ENCODE measurements at regions not wholly inside any gene's neighbourhood (a gene's known extent, or its start where the extent isn't known, plus 50 kb on each side); places are given as distances from the start of the nearest gene placed in this dataset.
"Not testable (repeated sequence)": the region's sequence is repeated elsewhere in the genome, so short reads cannot be mapped to it uniquely, and the experiment has no call there.

DNA sequence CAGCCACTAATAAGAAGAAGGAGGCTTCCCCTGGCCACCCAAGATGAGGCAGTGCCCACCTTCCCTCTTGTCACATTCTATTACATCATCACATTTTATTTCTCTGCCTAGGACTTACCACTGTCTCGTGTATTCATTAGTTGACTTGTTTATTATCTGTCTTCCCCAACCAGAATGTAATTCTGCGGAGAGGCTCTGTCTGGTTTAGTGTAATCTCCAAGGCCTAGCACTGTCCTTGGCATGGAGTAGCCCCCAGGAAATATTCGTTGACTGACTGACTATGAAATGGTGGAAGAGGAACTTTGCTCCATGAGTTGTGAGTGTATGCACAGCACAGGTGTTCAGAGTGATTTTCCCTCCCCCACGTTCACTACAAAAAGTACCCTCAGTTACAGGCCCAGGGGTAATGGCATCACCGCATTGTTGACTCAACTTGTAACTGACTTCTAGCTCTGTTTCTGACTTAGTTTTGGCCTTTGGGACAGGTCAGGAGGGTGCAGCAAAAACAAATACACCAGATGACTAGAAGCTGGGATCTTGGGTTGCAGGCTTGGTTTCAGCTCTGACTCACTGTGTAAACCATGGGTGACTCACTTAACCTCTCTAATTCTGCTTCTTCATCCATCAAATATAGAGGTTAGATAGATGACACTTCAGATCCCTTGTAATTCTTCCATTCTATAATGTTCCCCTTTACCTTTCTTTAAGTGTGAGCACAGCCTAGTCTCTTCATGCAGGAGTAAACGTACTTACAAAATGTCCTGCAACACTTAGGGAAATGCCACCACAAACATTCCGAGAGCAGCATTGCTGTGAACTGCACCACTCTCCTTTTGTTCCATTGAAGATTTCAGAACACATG lies 229.7 kb downstream of the KCNRG start:
- no peaks in the 10 kb centered on the region for H3K4me1 ChIP-seq (ENCODE audit: control insufficient read depth, insufficient read depth, low read length)
- H3K27me3 ChIP-seq (ENCODE audit: control insufficient read depth, insufficient read depth, low read length) = no peaks in the 10 kb centered on the region
- H3K27ac ChIP-seq (ENCODE audit: low read length) = no peak overlapping the region
- WGBS (ENCODE audit: insufficient coverage, low lambda C conversion rate) = 100% methylated on average over 2 of the region's 7 CpGs
- no peaks in the 10 kb centered on the region for H3K36me3 ChIP-seq (ENCODE audit: control insufficient read depth, insufficient read depth, low read length)
- H3K4me3 ChIP-seq (ENCODE audit: low read length) = no peak overlapping the region
- no peaks in the 10 kb centered on the region for H3K9me3 ChIP-seq (ENCODE audit: control insufficient read depth, low read depth, low read length)
- no peak for DNase-seq

DNA sequence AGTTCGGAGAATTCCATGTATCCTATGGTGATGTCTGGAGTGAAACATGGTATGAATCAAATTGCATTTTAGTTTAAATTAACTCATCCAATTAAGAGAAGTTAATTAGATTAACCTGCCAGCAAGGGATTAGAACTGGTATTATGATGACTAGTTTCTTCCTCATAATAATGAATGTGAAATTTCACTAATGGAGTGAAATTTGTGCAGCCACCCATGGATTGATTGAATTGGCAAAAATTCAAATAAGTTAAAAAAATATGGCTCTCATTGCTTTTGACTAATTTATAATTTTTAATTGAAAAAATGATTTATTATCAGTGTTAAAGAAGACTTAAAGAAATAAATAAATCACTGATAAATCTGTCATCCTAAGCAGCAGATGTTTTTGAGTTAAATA lies 232.0 kb downstream of the KCNRG start:
- DNase-seq = no peak
- Histone ChIP-seq H3K4me1 (ENCODE audit: control insufficient read depth, insufficient read depth, low read length) (no peaks in the 10 kb centered on the region), H3K4me3 (ENCODE audit: low read length) (no peak overlapping the region), H3K36me3 (ENCODE audit: control insufficient read depth, insufficient read depth, low read length) (no peaks in the 10 kb centered on the region), H3K27me3 (ENCODE audit: control insufficient read depth, insufficient read depth, low read length) (no peaks in the 10 kb centered on the region), H3K9me3 (ENCODE audit: control insufficient read depth, low read depth, low read length) (no peaks in the 10 kb centered on the region), H3K27ac (ENCODE audit: low read length) (no peak overlapping the region)
- 100% methylated on average over 1 of the region's 1 CpG for WGBS (ENCODE audit: insufficient coverage, low lambda C conversion rate)

DNA sequence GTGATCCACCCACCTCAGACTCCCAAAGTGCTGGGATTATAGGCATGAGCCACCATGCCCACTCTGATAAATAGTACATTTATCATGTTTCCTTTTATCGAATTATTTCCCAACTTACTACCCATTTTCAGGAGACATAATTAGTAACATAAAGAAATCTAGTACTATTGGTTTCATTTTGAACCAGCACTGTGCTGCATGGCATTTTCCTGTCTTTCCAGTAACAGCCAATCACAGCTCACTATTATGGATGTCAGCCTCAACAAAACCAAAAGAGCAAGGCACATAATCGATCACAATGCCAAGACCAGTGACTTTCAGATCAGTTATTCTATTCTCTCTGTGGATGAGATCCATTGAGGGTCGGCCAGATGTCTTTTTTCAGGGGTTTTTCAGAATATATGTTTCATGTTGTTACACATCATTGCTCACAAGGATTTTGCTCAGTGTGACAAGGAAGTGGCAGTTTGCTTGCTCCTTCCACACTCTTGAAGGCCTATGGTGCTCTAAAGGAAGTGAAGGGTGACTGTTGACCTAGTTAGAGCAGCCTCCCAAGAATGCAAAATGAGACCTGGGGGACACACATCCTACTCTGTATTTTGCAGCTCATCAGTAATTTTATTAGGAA lies 233.4 kb downstream of the KCNRG start:
- Histone ChIP-seq H3K4me1 (ENCODE audit: control insufficient read depth, insufficient read depth, low read length) (no peaks in the 10 kb centered on the region), H3K4me3 (ENCODE audit: low read length) (no peak overlapping the region), H3K36me3 (ENCODE audit: control insufficient read depth, insufficient read depth, low read length) (no peaks in the 10 kb centered on the region), H3K27me3 (ENCODE audit: control insufficient read depth, insufficient read depth, low read length) (no peaks in the 10 kb centered on the region), H3K9me3 (ENCODE audit: control insufficient read depth, low read depth, low read length) (no peaks in the 10 kb centered on the region), H3K27ac (ENCODE audit: low read length) (no peak overlapping the region)
- DNase-seq = no peak
- WGBS (ENCODE audit: insufficient coverage, low lambda C conversion rate) = 100% methylated on average over 1 of the region's 3 CpGs

DNA sequence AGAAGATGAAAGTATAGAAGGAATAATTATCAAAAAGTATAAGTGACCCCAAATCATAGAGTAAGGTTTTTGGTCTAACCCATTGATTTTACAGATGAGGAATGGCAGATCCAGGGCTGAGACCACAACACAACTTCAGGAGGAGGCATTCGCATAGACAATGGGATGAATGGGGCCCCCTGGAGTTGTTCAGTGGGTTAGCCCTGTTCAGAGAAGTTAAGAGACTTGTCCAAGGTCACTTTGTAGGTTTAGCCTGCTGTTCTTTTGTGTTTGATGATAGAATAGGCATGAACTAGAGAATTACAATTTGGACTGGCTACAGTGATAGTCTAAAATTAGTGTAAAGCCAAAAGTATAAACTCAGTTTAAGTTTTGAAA lies 233.9 kb downstream of the KCNRG start:
- Histone ChIP-seq H3K27ac (ENCODE audit: low read length) (no peak overlapping the region), H3K4me1 (ENCODE audit: control insufficient read depth, insufficient read depth, low read length) (no peaks in the 10 kb centered on the region), H3K9me3 (ENCODE audit: control insufficient read depth, low read depth, low read length) (no peaks in the 10 kb centered on the region), H3K36me3 (ENCODE audit: control insufficient read depth, insufficient read depth, low read length) (no peaks in the 10 kb centered on the region), H3K27me3 (ENCODE audit: control insufficient read depth, insufficient read depth, low read length) (no peaks in the 10 kb centered on the region), H3K4me3 (ENCODE audit: low read length) (no peak overlapping the region)
- no CpG with 5 or more reads among the region's 1 CpG for WGBS (ENCODE audit: insufficient coverage, low lambda C conversion rate)
- no peak for DNase-seq

DNA sequence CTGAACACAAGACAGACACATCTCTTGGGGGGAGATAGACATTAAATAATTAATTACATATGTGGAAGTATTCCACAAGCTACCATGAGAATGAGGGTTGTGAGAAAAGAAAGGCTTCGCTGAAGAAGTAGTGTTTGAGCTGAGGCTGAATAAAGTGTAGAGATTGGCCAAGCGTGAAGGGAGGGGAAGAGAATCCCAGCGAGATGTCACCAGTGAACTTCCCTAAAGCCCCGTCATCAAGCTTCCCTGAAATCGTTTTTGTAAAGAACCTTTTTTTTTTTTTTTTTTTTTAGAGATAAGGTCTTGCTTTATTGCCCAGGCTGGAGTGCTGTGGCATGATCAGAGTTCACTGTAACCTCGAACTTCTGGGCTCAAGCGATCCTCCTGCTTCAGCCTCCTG lies 235.2 kb downstream of the KCNRG start:
- 100% methylated on average over 2 of the region's 7 CpGs for WGBS (ENCODE audit: insufficient coverage, low lambda C conversion rate)
- Histone ChIP-seq H3K27me3 (ENCODE audit: control insufficient read depth, insufficient read depth, low read length) (no peaks in the 10 kb centered on the region), H3K27ac (ENCODE audit: low read length) (no peak overlapping the region), H3K36me3 (ENCODE audit: control insufficient read depth, insufficient read depth, low read length) (no peaks in the 10 kb centered on the region), H3K4me3 (ENCODE audit: low read length) (no peak overlapping the region), H3K9me3 (ENCODE audit: control insufficient read depth, low read depth, low read length) (no peaks in the 10 kb centered on the region), H3K4me1 (ENCODE audit: control insufficient read depth, insufficient read depth, low read length) (no peaks in the 10 kb centered on the region)
- no peak for DNase-seq

DNA sequence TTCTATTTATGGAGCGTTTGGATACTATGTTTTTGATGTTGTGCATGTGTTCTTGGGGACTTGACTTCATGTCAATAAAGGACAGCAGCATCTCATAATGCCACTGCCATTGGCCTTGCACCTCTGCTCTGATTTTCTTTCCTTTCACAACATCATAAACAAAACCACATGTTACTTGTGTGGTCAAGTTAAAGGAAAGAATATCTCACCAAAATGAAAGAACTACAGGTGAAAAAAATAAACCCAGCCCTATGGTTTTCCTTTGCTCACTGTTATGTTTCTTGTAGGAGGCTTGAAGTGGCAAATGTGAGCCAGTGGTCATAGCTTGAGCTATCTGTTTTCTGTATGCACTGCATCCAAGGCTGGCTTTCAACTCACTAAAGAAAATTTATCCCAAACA lies 240.4 kb downstream of the KCNRG start:
- 60% methylated on average over 1 of the region's 1 CpG for WGBS (ENCODE audit: insufficient coverage, low lambda C conversion rate)
- Histone ChIP-seq H3K27me3 (ENCODE audit: control insufficient read depth, insufficient read depth, low read length) (no peaks in the 10 kb centered on the region), H3K4me1 (ENCODE audit: control insufficient read depth, insufficient read depth, low read length) (no peaks in the 10 kb centered on the region), H3K36me3 (ENCODE audit: control insufficient read depth, insufficient read depth, low read length) (no peaks in the 10 kb centered on the region), H3K27ac (ENCODE audit: low read length) (no peak overlapping the region), H3K9me3 (ENCODE audit: control insufficient read depth, low read depth, low read length) (no peaks in the 10 kb centered on the region), H3K4me3 (ENCODE audit: low read length) (no peak overlapping the region)
- DNase-seq = no peak

DNA sequence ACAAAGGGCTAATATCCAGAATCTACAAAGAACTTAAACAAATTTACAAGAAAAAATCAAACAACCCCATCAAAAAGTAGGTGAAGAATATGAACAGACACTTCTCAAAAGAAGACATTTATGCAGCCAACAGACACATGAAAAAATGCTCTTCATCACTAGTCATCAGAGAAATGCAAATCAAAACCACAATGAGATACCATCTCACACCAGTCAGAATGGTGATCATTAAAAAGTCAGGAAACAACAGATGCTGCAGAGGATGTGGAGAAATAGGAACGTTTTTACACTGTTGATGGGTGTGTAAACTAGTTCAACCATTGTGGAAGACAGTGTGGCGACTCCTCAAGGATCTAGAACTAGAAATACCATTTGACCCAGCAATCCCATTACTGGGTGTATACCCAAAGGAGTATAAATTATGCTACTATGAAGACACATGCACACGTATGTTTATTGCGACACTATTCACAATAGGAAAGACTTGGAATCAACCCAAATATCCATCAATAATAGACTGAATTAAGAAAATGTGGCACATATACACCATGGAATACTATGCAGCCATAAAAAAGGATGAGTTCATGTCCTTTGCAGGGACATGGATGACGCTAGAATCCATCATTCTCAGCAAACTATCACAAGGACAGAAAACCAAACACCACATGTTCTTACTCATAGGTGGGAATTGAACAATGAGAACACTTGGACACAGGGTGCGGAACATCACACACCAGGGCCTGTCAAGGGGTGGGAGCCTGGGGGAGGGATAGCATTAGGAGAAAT lies 241.5 kb downstream of the KCNRG start:
- H3K9me3 ChIP-seq (ENCODE audit: control insufficient read depth, low read depth, low read length); H3K4me3 ChIP-seq (ENCODE audit: low read length); H3K27me3 ChIP-seq (ENCODE audit: control insufficient read depth, insufficient read depth, low read length); H3K27ac ChIP-seq (ENCODE audit: low read length); H3K4me1 ChIP-seq (ENCODE audit: control insufficient read depth, insufficient read depth, low read length); DNase-seq; H3K36me3 ChIP-seq (ENCODE audit: control insufficient read depth, insufficient read depth, low read length): not testable (repeated sequence)
- no CpG with 5 or more reads among the region's 6 CpGs for WGBS (ENCODE audit: insufficient coverage, low lambda C conversion rate)

DNA sequence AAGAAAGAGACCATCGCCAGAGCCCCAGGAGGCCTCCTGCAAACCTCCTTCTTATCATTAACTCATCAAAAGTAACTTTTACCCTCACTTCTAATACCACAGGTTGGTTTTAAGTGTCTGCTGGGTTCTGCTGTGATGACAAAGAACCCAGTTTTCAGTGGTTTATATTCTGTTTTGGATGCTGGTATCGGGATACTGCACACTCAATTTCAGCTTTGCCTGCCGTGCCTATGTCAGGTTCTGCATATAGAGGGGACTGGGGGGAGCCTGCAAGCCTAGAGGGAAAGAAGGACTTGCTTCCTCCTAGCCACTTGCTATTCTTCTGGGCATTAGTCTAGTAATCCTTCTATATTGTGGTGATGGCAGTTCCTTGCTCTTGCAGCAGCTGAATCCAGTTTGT lies 242.4 kb downstream of the KCNRG start:
- no peaks in the 10 kb centered on the region for H3K4me1 ChIP-seq (ENCODE audit: control insufficient read depth, insufficient read depth, low read length)
- no peak overlapping the region for H3K4me3 ChIP-seq (ENCODE audit: low read length)
- H3K27me3 ChIP-seq (ENCODE audit: control insufficient read depth, insufficient read depth, low read length) = peaks cover 2% of the 10 kb centered on the region
- no CpG with 5 or more reads among the region's 3 CpGs for WGBS (ENCODE audit: insufficient coverage, low lambda C conversion rate)
- no peaks in the 10 kb centered on the region for H3K9me3 ChIP-seq (ENCODE audit: control insufficient read depth, low read depth, low read length)
- H3K27ac ChIP-seq (ENCODE audit: low read length) = no peak overlapping the region
- no peaks in the 10 kb centered on the region for H3K36me3 ChIP-seq (ENCODE audit: control insufficient read depth, insufficient read depth, low read length)
- no peak for DNase-seq

DNA sequence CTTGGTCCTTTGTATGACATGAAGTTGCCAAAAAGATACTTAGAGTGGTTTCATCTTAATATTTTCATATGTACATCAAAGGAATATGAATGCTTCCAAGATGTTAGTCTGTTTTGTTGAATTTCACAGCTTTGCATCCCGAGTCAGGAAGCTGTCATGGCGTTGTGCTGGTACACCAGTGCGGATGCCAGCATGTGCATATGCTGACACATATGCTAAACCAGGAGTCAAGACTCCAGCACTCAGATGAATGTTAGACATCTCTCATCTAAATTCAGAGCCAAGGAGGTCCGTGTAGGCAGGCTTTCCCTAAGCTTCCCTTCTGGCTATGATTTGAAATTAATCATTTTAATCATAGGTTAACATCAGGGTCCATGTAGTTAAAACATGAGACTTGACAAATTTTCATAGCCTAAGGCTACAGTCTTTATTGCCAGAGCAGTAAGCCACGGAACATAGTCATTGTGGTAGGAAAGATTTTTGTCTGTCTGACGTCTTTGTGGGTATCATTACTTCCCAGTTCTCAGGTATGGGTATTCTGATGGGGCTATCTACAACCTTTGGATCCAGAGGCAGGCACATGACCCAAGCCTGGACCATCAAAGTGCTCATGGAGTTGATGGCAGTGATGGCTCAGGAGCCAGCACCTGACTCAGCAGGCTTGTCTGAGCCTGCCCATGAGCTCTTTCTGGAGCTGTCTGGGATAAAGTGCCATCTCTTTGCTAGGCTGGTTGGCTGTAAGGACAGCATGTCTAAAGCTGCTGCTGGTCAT lies 246.1 kb downstream of the KCNRG start:
- Histone ChIP-seq H3K9me3 (ENCODE audit: control insufficient read depth, low read depth, low read length) (no peaks in the 10 kb centered on the region), H3K4me3 (ENCODE audit: low read length) (no peak overlapping the region), H3K4me1 (ENCODE audit: control insufficient read depth, insufficient read depth, low read length) (no peaks in the 10 kb centered on the region), H3K27ac (ENCODE audit: low read length) (no peak overlapping the region), H3K36me3 (ENCODE audit: control insufficient read depth, insufficient read depth, low read length) (no peaks in the 10 kb centered on the region), H3K27me3 (ENCODE audit: control insufficient read depth, insufficient read depth, low read length) (peaks cover 2% of the 10 kb centered on the region)
- no CpG with 5 or more reads among the region's 6 CpGs for WGBS (ENCODE audit: insufficient coverage, low lambda C conversion rate)
- no peak for DNase-seq

DNA sequence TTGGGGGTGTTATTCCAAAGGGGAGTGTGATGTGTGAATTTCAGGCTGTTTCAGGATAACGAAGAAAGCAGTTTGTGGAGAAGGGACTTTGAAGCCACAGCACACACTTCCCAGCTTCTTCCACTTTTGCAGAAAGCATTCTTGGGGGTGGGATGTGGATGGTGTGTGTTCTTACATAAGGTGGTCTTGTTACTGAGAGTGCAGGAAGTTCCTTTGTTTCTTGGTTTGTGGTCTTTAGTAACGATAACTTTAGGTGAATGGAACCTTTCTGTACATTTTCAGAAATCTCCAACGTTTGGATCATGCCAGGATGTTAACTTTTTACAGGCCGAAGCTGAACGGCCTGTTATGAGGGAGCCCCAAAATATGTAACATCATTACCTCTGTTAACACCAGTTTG lies 251.8 kb downstream of the KCNRG start:
- Histone ChIP-seq H3K9me3 (ENCODE audit: control insufficient read depth, low read depth, low read length) (no peaks in the 10 kb centered on the region), H3K4me1 (ENCODE audit: control insufficient read depth, insufficient read depth, low read length) (no peaks in the 10 kb centered on the region), H3K27me3 (ENCODE audit: control insufficient read depth, insufficient read depth, low read length) (no peaks in the 10 kb centered on the region), H3K36me3 (ENCODE audit: control insufficient read depth, insufficient read depth, low read length) (no peaks in the 10 kb centered on the region), H3K4me3 (ENCODE audit: low read length) (no peak overlapping the region), H3K27ac (ENCODE audit: low read length) (no peak overlapping the region)
- no peak for DNase-seq
- 100% methylated on average over 1 of the region's 5 CpGs for WGBS (ENCODE audit: insufficient coverage, low lambda C conversion rate)
